ENCODE measurements at regions not wholly inside any gene's neighbourhood (a gene's known extent, or its start where the extent isn't known, plus 50 kb on each side); places are given as distances from the start of the nearest gene placed in this dataset.

DNA sequence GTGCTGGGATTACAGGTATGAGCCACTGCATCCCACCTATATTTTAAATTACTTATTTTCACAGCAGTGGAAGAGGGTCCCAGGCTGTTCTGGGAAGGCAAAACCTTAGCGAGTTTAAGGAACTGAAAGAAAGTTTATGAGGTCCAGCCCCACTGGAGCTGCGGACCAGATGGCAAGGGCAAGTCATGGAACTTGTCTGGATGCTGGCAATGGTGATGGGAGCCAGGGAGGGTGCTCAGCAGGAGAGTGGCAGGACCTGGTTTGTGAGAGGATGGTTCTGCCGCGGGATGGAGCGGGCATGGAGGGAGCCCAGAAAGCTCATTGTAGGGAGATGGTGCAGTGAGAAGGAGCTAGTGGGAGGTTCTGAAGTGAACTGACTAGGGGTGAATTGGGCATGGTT lies 50.6 kb upstream of the SLC45A1 start:
- no peak overlapping the region for H3K27ac ChIP-seq (ENCODE audit: low read depth, low read length)
- WGBS, 3 donors = 64 to 70% (median 66%) methylated on average over 5 of the region's 5 CpGs

GRCh38 chr1:8266436-8267165 lies 51.3 kb upstream of the SLC45A1 start:
- no peak overlapping the region for H3K27ac ChIP-seq (ENCODE audit: low read depth, low read length)
- 56 to 72% (median 60%) methylated on average over 8 of the region's 8 CpGs for WGBS, 3 donors

- no peak overlapping the region for H3K27ac ChIP-seq (ENCODE audit: low read depth, low read length)
- 90 to 94% (median 90%) methylated on average over 4 of the region's 4 CpGs for WGBS, 3 donors
Measured at GRCh38 chr1:8263791-8264190, 54.1 kb upstream of the SLC45A1 start.

GRCh38 chr1:8261398-8261762 lies 56.5 kb upstream of the SLC45A1 start:
- no peak overlapping the region for H3K27ac ChIP-seq (ENCODE audit: low read depth, low read length)
- WGBS, 3 donors = 80 to 88% (median 83%) methylated on average over 1 of the region's 1 CpG

GRCh38 chr1:8259498-8260290 lies 58.2 kb upstream of the SLC45A1 start:
- 18 to 51% (median 45%) methylated on average over 13 of the region's 13 CpGs for WGBS, 3 donors
- H3K27ac ChIP-seq (ENCODE audit: low read depth, low read length) = no peak overlapping the region

DNA sequence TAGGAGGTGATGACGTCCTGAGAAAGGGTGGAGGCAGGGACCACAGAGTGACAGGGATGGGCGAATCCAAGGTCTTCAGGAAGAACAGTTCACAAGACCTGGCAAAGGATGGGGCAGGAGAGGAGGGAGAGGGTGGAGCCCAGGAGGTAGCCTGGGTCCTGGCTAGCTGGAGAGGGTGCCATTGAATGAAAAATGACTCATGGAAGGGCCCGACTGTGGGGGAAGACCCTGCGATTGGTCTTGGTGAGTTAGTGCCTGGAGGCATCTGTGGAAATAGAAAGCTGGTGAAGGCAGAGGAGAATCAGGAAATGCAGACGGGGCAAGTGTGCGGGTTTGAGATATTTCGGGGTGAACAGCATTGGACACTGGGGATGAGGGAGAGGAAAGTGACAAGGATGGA lies 60.3 kb upstream of the SLC45A1 start:
- H3K27ac ChIP-seq (ENCODE audit: low read depth, low read length) = no peak overlapping the region
- WGBS, 3 donors = 88 to 91% (median 90%) methylated on average over 7 of the region's 7 CpGs

DNA sequence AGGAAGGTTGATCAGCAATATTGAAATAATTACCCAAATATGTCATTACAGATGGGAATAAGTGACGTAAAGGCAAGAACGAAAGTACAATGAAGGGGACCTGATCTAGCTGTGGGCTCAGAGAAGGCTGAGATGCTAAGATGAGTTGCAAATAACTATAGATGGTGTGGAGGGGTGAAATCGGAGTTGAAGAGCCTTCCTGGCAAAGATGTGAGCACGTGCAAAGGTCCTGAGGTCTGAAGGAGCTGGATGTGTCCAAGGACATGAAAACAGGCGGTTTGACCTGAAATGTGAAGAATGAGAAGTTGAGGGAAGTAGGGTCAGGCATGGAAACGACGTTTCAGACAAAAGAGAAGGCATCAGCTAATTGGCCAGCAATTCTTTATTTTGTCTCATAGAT lies 61.6 kb upstream of the SLC45A1 start:
- H3K27ac ChIP-seq (ENCODE audit: low read depth, low read length) = no peak overlapping the region
- 94 to 96% (median 94%) methylated on average over 7 of the region's 7 CpGs for WGBS, 3 donors

- no peak overlapping the region for H3K27ac ChIP-seq (ENCODE audit: low read depth, low read length)
- WGBS, 3 donors = 88 to 96% (median 93%) methylated on average over 5 of the region's 5 CpGs
Measured at GRCh38 chr1:8255712-8256111, 62.2 kb upstream of the SLC45A1 start.

DNA sequence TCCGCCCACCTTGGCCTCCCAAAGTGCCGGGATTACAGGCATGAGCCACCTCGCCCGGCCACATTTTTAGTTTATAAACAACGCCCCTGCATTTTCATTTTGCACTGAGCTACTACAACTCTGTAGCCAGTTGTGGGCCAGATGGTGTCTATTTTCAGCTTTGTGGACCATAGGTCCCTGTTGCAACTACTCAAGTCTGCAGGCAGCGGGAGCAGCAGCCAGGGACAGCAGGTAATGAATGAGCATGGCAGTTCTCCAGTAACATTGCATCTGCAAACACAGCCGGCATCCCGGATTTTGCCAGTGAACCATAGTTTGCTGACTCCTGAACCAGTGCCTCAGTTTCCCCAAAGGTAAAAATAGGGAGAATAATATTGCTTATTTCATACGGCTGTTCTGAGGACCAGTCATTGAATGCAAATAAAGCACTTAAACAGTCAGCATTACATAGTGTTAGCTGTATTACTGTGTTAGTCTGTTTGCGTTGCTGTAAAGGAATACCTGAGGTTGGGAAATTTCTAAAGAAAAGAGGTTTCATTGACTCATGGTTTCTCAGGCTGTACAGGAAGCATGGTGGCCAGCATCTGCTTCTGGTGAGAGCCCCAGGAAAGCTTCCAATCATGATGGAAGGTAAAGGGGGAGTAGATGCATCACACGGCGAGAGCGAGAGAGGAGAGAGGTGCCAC lies 65.5 kb upstream of the SLC45A1 start:
- H3K27ac ChIP-seq (ENCODE audit: low read depth, low read length) = no peak overlapping the region
- 80 to 89% (median 86%) methylated on average over 13 of the region's 13 CpGs for WGBS, 3 donors

DNA sequence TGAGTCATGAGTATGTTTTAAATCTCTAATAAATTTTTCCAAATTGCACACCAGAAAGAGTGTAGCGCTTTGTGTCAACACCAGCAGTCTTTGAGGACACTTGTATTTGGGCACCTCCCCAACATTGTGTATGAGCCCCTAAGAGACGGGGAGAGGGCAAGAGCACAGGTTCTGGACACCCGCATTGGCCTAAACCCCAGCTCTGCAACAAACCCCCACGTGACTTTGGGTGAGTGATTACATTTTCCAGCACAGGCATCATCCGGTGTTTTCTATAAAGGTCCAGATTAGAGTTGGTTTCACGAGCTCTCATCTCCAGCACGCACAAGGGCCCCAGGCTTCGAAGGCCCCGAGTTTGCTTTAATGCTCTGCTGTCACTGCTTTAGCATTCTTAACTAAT lies 66.3 kb upstream of the SLC45A1 start:
- WGBS, 3 donors = 88 to 93% (median 89%) methylated on average over 9 of the region's 9 CpGs
- no peak overlapping the region for H3K27ac ChIP-seq (ENCODE audit: low read depth, low read length)

DNA sequence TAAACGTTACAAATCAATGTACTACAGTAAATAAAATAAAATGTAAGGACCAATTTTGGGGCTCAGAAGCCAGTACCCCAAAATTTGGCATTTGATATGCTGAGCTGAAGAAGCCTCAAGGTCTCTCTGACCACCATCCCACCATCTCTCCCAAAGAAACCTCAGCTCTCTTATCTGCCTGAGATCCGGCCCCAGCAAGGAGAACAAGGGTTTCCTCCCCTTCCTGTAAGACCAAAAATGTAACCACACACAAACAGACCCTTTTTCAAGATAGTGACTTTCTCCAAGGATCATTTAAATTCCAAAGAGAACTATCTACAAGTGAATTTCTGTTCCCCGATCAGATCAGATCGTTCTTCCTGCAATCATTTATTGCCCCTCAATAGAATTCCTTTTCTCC lies 68.1 kb upstream of the SLC45A1 start:
- 40 to 52% (median 51%) methylated on average over 4 of the region's 4 CpGs for WGBS, 3 donors
- no peak overlapping the region for H3K27ac ChIP-seq (ENCODE audit: low read depth, low read length)

GRCh38 chr1:8247811-8248436 lies 70.0 kb upstream of the SLC45A1 start:
- no peak overlapping the region for H3K27ac ChIP-seq (ENCODE audit: low read depth, low read length)
- 83 to 93% (median 88%) methylated on average over 10 of the region's 10 CpGs for WGBS, 3 donors

GRCh38 chr1:8244304-8244703 lies 73.6 kb upstream of the SLC45A1 start:
- no peak overlapping the region for H3K27ac ChIP-seq (ENCODE audit: low read depth, low read length)
- WGBS, 3 donors = 74 to 93% (median 82%) methylated on average over 4 of the region's 4 CpGs

DNA sequence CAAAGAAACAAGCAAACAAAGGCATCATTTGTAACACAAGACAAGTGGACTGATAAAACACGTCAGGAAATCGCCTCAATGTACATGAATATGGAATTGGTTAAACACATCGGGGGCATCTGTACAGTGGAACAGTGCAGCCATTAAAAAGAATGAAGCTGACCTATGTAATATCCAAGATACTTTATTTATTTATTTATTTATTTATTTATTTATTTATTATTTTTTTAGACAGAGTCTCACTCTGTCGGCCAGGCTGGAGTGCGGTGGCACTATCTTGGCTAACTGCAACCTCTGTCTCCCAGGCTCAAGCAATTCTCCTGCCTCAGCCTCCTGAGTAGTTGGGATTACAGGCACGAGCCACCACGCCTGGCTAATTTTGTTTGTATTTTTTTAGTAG lies 75.4 kb upstream of the SLC45A1 start:
- 74 to 85% (median 82%) methylated on average over 7 of the region's 7 CpGs for WGBS, 3 donors
- H3K27ac ChIP-seq (ENCODE audit: low read depth, low read length) = no peak overlapping the region

- H3K27ac ChIP-seq (ENCODE audit: low read depth, low read length) = no peak overlapping the region
- 60 to 86% (median 67%) methylated on average over 14 of the region's 14 CpGs for WGBS, 3 donors
Measured at GRCh38 chr1:8241417-8242014, 76.4 kb upstream of the SLC45A1 start.

- no peak overlapping the region for H3K27ac ChIP-seq (ENCODE audit: low read depth, low read length)
- 74 to 86% (median 76%) methylated on average over 13 to 14 of the region's 14 CpGs for WGBS, 3 donors
Measured at GRCh38 chr1:8239306-8240023, 78.4 kb upstream of the SLC45A1 start.

GRCh38 chr1:8239039-8239305 lies 78.9 kb upstream of the SLC45A1 start:
- H3K27ac ChIP-seq (ENCODE audit: low read depth, low read length) = no peak overlapping the region
- WGBS, 3 donors = 66 to 73% (median 68%) methylated on average over 5 of the region's 5 CpGs

Data from adipose tissue (tissue), 3 donors.